GM12891 (cell line): ENCODE measurements at regions not wholly inside any gene's neighbourhood (a gene's known extent, or its start where the extent isn't known, plus 50 kb on each side); places are given as distances from the start of the nearest gene placed in this dataset.

Experiments used
- POLR2A ChIP-seq: IDR thresholded peaks from 2 replicates; pipeline ENCODE4 v1.6.1; 2011; ENCODE audit warnings: low read depth, low read length, control low read depth
- TAF1 ChIP-seq: IDR thresholded peaks from 2 replicates; pipeline ENCODE4 v1.6.1; 2011; ENCODE audit warnings: low read depth, low read length, control low read depth

DNA sequence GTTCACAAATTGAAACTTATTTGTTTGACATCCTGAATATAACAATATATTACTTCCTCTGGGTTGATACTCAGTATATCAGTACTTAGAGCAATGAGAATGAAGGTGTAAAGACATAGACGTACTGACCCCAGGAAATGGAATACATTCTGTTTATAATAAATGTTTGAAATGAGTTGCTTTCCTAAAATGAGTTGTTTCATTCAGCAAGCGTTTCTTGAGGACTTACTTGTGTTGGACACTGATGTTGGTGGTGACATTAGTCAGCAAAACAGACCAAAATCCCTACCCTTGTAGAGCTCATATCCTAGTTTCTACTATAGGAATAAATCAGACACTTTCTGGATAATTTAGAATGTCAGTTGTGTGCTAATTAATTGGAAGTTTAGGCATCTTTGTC is 184.3 kb downstream of the ZDHHC21 start:
- TF ChIP-seq TAF1 (no peak), POLR2A (no peak)
